HCT116 (cell line): ENCODE measurements at regions not wholly inside any gene's neighbourhood (a gene's known extent, or its start where the extent isn't known, plus 50 kb on each side); places are given as distances from the start of the nearest gene placed in this dataset.

Source experiments
- ATAC-seq: fragments of 200-7000 bp; cut with Tn5 transposase; 2 replicates; pipeline ENCODE4 v1.9.1; 2020; ENCODE audit warnings: mild to moderate bottlenecking, moderate library complexity
- BruUV-seq: library from RNA; stranded (reverse); fragments of 400-500 nt; replicated peaks from 2 replicates; lab custom pipeline; 2021; lab: Mats Ljungman, UMichigan
- CTCF ChIA-PET: fragments of 300-600 bp; sonication (Branson Sonifier 250); formaldehyde crosslinking; loops from one replicate; lab custom pipeline; 2021; ENCODE audit warnings: antibody characterized with exemption; lab: Charles Lee
- POLR2A ChIA-PET: fragments of 300-600, 350-600 bp; sonication (Branson Sonifier 250); formaldehyde crosslinking; loops from one replicate; lab custom pipeline; 2021; ENCODE audit warnings: antibody characterized with exemption; lab: Charles Lee
- RAD21 ChIA-PET, 2 experiments: fragments of 300-600 bp; sonication (Branson Sonifier 250); formaldehyde crosslinking; loops; one replicate each; lab custom pipeline; 2023; ENCODE audit warnings: low total read pairs in 2 of 2; ENCODE audit not compliant: uncharacterized antibody in 2 of 2, unreplicated experiment in 2 of 2, low non-redundant PET in 1 of 2; lab: Charles Lee
- DNase-seq: peaks from one replicate; pipeline ENCODE4 v3.0.0-alpha.2; 2010; ENCODE audit warnings: low read depth, low spot score
- H2AFZ ChIP-seq: fragments of 200-600 bp; shearing (Covaris generic), sonication (generic); 2 replicates; pipeline ENCODE4 v1.6.1; 2017; ENCODE audit warnings: low read depth, mixed run types, mixed read lengths, antibody characterized with exemption, low read length; ENCODE audit not compliant: poor library complexity, severe bottlenecking
- H3K27ac ChIP-seq: 2 replicates; pipeline ENCODE4 v1.5.1; 2012; ENCODE audit warnings: low read depth, low read length
- H3K27me3 ChIP-seq: fragments of 200-600 bp; sonication (generic); 2 replicates; pipeline ENCODE4 v1.6.1; 2016; ENCODE audit warnings: mixed run types, low read length, mixed read lengths; ENCODE audit not compliant: insufficient read depth
- H3K36me3 ChIP-seq, 2 experiments: fragments of 200-500 bp in 1 of 2; fragments of 200-600 bp in 1 of 2; sonication (Bioruptor generic) in 1 of 2; sonication (generic) in 1 of 2; 2 replicates each; pipeline versions ENCODE4 v1.5.1 to v1.6.1; 2014 to 2016; ENCODE audit warnings: low read length in 2 of 2, inconsistent platforms in 1 of 2, mixed read lengths in 1 of 2, mixed run types in 1 of 2; ENCODE audit not compliant: insufficient read depth in 2 of 2, control insufficient read depth in 1 of 2
- H3K4me1 ChIP-seq, 2 experiments: fragments of 200-600 bp in 1 of 2; sonication (generic) in 1 of 2; 2 replicates each; pipeline versions ENCODE4 v1.5.1 to v1.6.1; 2012 to 2017; ENCODE audit warnings: low read length in 2 of 2, inconsistent platforms in 1 of 2, mild to moderate bottlenecking in 1 of 2, mixed read lengths in 1 of 2, mixed run types in 1 of 2, moderate library complexity in 1 of 2; ENCODE audit not compliant: insufficient read depth in 2 of 2, control insufficient read depth in 1 of 2
- H3K4me2 ChIP-seq: fragments of 200-600 bp; sonication (generic); 2 replicates; pipeline ENCODE4 v1.6.1; 2017; ENCODE audit warnings: mixed run types, low read length, mixed read lengths
- H3K4me3 ChIP-seq, 2 experiments: fragments of 200-600 bp in 1 of 2; sonication (generic) in 1 of 2; replicated peaks in 1 of 2; 2 replicates each; pipeline ENCODE4 v1.5.1; 2011 to 2016; ENCODE audit warnings: low read length in 2 of 2, control low read depth in 1 of 2, low read depth in 1 of 2, mild to moderate bottlenecking in 1 of 2, mixed read lengths in 1 of 2, mixed run types in 1 of 2
- H3K79me2 ChIP-seq: fragments of 200-600 bp; sonication (generic); 2 replicates; pipeline ENCODE4 v1.6.1; 2017; ENCODE audit warnings: mild to moderate bottlenecking, mixed run types, low read length, moderate library complexity, mixed read lengths; ENCODE audit not compliant: insufficient read depth
- H3K9ac ChIP-seq: fragments of 200-600 bp; sonication (generic); 2 replicates; pipeline ENCODE4 v1.6.1; 2016; ENCODE audit warnings: low read length, mixed read lengths
- H3K9me2 ChIP-seq: fragments of 200-600 bp; sonication (generic), shearing (Covaris generic); 2 replicates; pipeline ENCODE4 v1.6.1; 2017; ENCODE audit warnings: mixed run types, mild to moderate bottlenecking, moderate library complexity; ENCODE audit not compliant: insufficient read depth
- H3K9me3 ChIP-seq, 2 experiments: fragments of 200-500 bp in 1 of 2; fragments of 200-600 bp in 1 of 2; sonication (Bioruptor generic) in 1 of 2; sonication (generic) in 1 of 2; 2 replicates each; pipeline ENCODE4 v1.6.1; 2014 to 2017; ENCODE audit warnings: low read length in 2 of 2, mixed read lengths in 2 of 2, inconsistent platforms in 1 of 2, low read depth in 1 of 2, mild to moderate bottlenecking in 1 of 2, mixed run types in 1 of 2, moderate library complexity in 1 of 2; ENCODE audit not compliant: control insufficient read depth in 1 of 2, insufficient read depth in 1 of 2
- H4K20me1 ChIP-seq: fragments of 200-600 bp; sonication (generic), shearing (Covaris generic); 2 replicates; pipeline ENCODE4 v1.6.1; 2017; ENCODE audit warnings: mixed run types, mild to moderate bottlenecking, moderate library complexity; ENCODE audit not compliant: insufficient read depth
- CBX3 ChIP-seq: IDR thresholded peaks from 2 replicates; pipeline ENCODE4 v1.6.1; 2012; ENCODE audit warnings: low read depth
- CTCF ChIP-seq, 3 experiments: fragments of 200-600 bp in 1 of 3; sonication (generic) in 1 of 3; IDR thresholded peaks in 2 of 3; conservative IDR thresholded peaks in 1 of 3; 2 replicates each; pipeline ENCODE4 v1.5.1; 2012 to 2017; ENCODE audit warnings: low read depth in 2 of 3, low read length in 2 of 3, antibody characterized with exemption in 1 of 3, borderline replicate concordance in 1 of 3, control low read depth in 1 of 3, mild to moderate bottlenecking in 1 of 3, mixed read lengths in 1 of 3, mixed run types in 1 of 3, moderate library complexity in 1 of 3; ENCODE audit not compliant: insufficient read depth in 1 of 3
- EZH2phosphoT487 ChIP-seq: fragments of 200-600 bp; IDR thresholded peaks from 2 replicates; pipeline ENCODE4 v1.6.1; 2018; ENCODE audit warnings: antibody characterized with exemption, borderline replicate concordance
- JUND ChIP-seq: IDR thresholded peaks from 2 replicates; pipeline ENCODE4 v1.6.1; 2012
- POLR2A ChIP-seq: IDR thresholded peaks from 2 replicates; pipeline ENCODE4 v1.7.0; 2011; ENCODE audit warnings: borderline replicate concordance; ENCODE audit not compliant: insufficient read depth, insufficient read length; ENCODE audit errors: extremely low read depth
- POLR2AphosphoS5 ChIP-seq: IDR thresholded peaks from 2 replicates; pipeline ENCODE4 v1.6.1; 2011; ENCODE audit warnings: mild to moderate bottlenecking, low read depth, low read length, moderate library complexity
- RAD21 ChIP-seq: IDR thresholded peaks from 2 replicates; pipeline ENCODE4 v1.6.1; 2012; ENCODE audit warnings: low read depth, mild to moderate bottlenecking
- SIN3A ChIP-seq: IDR thresholded peaks from 2 replicates; pipeline ENCODE4 v1.6.1; 2012; ENCODE audit warnings: low read depth
- SRF ChIP-seq: IDR thresholded peaks from 2 replicates; pipeline ENCODE4 v1.6.1; 2012; ENCODE audit warnings: low read depth
- ZFX ChIP-seq: fragments of 450-650 bp; IDR thresholded peaks from 2 replicates; pipeline ENCODE4 v1.6.1; 2017
- ZNF274 ChIP-seq: fragments of 200-500 bp; sonication (Bioruptor generic); IDR thresholded peaks from 2 replicates; pipeline ENCODE4 v1.6.1; 2014; ENCODE audit warnings: mild to moderate bottlenecking, low read depth, low read length, inconsistent platforms
- intact Hi-C: fragments of 100-400 bp; cut with micrococcal nuclease; formaldehyde crosslinking; loops from 2 replicates; pipeline ENCODE4 v1.10.0; 2022
- TF ChIP-seq, protein P1 (sequence below): IDR thresholded peaks from 2 replicates; pipeline ENCODE4 v1.6.1; 2012; ENCODE audit warnings: low read depth
- TF ChIP-seq, protein P2 (sequence below): IDR thresholded peaks from 2 replicates; pipeline ENCODE4 v1.6.1; 2012

DNA sequence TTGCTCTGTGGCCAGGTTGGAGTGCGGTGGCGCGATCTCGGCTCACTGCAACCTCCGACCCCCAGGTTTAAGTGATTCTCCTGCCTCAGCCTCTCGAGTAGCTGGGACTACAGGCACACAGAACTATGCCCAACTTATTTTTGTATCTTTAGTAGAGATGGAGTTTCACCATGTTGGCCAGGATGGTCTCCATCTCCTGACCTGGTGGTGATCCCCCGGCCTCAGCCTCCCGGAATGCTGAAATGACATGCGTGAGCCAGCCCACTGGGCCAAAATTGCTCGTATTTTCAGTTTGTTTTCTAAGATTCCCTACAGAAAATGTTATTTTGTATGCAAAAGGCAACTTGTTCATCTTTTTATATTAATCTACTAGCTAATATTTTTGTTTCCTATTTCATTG lies 782.6 kb downstream of the TLE1 start:
- Histone ChIP-seq H3K27ac (no peak overlapping the region), H3K4me2 (no peak overlapping the region), H3K9me2 (no peaks in the 10 kb centered on the region), H3K9me3 (no peaks in the 10 kb centered on the region; a peak in 1 of 4 replicates)
- no TSS peak for BruUV-seq
- intact Hi-C loops = no loop called here
- TF ChIP-seq ZFX (no peak), EZH2phosphoT487 (no peak), POLR2AphosphoS5 (no peak), CTCF (IDR thresholded peaks at IDR 0.05 in 2 of 3, conservative IDR thresholded peaks at IDR 0.05 in 1 of 3; ENCODE audit: borderline replicate concordance in 1 of 3, insufficient read depth in 1 of 3, low read depth in 2 of 3, low read length in 2 of 3) (no peak), RAD21 (no peak), SIN3A (no peak), CBX3 (no peak), SRF (no peak), JUND (no peak), ZNF274 (no peak), POLR2A (no peak)
- TF ChIP-seq, protein P1, sequence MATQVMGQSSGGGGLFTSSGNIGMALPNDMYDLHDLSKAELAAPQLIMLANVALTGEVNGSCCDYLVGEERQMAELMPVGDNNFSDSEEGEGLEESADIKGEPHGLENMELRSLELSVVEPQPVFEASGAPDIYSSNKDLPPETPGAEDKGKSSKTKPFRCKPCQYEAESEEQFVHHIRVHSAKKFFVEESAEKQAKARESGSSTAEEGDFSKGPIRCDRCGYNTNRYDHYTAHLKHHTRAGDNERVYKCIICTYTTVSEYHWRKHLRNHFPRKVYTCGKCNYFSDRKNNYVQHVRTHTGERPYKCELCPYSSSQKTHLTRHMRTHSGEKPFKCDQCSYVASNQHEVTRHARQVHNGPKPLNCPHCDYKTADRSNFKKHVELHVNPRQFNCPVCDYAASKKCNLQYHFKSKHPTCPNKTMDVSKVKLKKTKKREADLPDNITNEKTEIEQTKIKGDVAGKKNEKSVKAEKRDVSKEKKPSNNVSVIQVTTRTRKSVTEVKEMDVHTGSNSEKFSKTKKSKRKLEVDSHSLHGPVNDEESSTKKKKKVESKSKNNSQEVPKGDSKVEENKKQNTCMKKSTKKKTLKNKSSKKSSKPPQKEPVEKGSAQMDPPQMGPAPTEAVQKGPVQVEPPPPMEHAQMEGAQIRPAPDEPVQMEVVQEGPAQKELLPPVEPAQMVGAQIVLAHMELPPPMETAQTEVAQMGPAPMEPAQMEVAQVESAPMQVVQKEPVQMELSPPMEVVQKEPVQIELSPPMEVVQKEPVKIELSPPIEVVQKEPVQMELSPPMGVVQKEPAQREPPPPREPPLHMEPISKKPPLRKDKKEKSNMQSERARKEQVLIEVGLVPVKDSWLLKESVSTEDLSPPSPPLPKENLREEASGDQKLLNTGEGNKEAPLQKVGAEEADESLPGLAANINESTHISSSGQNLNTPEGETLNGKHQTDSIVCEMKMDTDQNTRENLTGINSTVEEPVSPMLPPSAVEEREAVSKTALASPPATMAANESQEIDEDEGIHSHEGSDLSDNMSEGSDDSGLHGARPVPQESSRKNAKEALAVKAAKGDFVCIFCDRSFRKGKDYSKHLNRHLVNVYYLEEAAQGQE = no peak
- TF ChIP-seq, protein P2, sequence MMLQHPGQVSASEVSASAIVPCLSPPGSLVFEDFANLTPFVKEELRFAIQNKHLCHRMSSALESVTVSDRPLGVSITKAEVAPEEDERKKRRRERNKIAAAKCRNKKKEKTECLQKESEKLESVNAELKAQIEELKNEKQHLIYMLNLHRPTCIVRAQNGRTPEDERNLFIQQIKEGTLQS = no peak
- TF ChIP-seq, all 23 proteins: peak for 0
- ChIA-PET POLR2A (no interaction called here), RAD21 (no interaction called here), CTCF (no interaction called here)
- Histone ChIP-seq H3K36me3 (no peaks in the 10 kb centered on the region), H4K20me1 (no peaks in the 10 kb centered on the region), H3K4me3 (no peak overlapping the region), H3K4me1 (no peaks in the 10 kb centered on the region), H3K27me3 (no peaks in the 10 kb centered on the region), H3K9ac (no peak overlapping the region), H2AFZ (no peak overlapping the region), H3K79me2 (no peaks in the 10 kb centered on the region)
- ATAC-seq (no peak), DNase-seq (no peak)
